ENCODE measurements at regions not wholly inside any gene's neighbourhood (a gene's known extent, or its start where the extent isn't known, plus 50 kb on each side); places are given as distances from the start of the nearest gene placed in this dataset.

GRCh38 chr3:107035176-107035575 is 342.1 kb upstream of the CCDC54 start:
- ATAC-seq (ENCODE audit: low FRiP score in 2 of 2), result no peak
- TF ChIP-seq POLR2A (IDR thresholded peaks at IDR 0.05) (no peak), EP300 (IDR thresholded peaks at IDR 0.05) (no peak), POLR2AphosphoS5 (IDR thresholded peaks at IDR 0.05) (no peak), CTCF (IDR thresholded peaks at IDR 0.05) (no peak)
- DNase-seq, result no peak
- no peak overlapping the region for H3K4me3 ChIP-seq
- no peak overlapping the region for H3K27ac ChIP-seq
- 79 to 92% methylated on average over 2 of the region's 2 CpGs for WGBS, 2 donors
- H3K4me1 ChIP-seq, result no peaks in the 10 kb centered on the region
- no peaks in the 10 kb centered on the region for H3K27me3 ChIP-seq
- H3K9me3 ChIP-seq, result peaks cover 0 to 4% (median 2%) of the 10 kb centered on the region in 4 donors
- H3K36me3 ChIP-seq, result no peaks in the 10 kb centered on the region

GRCh38 chr3:107044677-107045076 is 332.6 kb upstream of the CCDC54 start:
- WGBS, 2 donors, result 34 to 44% methylated on average over 1 of the region's 1 CpG
- Histone ChIP-seq H3K36me3 (no peaks in the 10 kb centered on the region), H3K9me3 (no peaks in the 10 kb centered on the region), H3K27me3 (no peaks in the 10 kb centered on the region), H3K4me3 (no peak overlapping the region), H3K4me1 (no peaks in the 10 kb centered on the region), H3K27ac (no peak overlapping the region)
- no peak for TF ChIP-seq EP300 (IDR thresholded peaks at IDR 0.05)
- no peak for TF ChIP-seq CTCF (IDR thresholded peaks at IDR 0.05)
- no peak for TF ChIP-seq POLR2A (IDR thresholded peaks at IDR 0.05)
- TF ChIP-seq POLR2AphosphoS5 (IDR thresholded peaks at IDR 0.05), result no peak
- DNase-seq, result no peak
- no peak for ATAC-seq (ENCODE audit: low FRiP score in 2 of 2)

- no peaks in the 10 kb centered on the region for H3K4me1 ChIP-seq
- no peak for ATAC-seq (ENCODE audit: low FRiP score in 2 of 2)
- WGBS, 2 donors, result 40 to 45% methylated on average over 3 of the region's 3 CpGs
- H3K36me3 ChIP-seq, result no peaks in the 10 kb centered on the region
- no peak for TF ChIP-seq POLR2A (IDR thresholded peaks at IDR 0.05)
- TF ChIP-seq EP300 (IDR thresholded peaks at IDR 0.05), result no peak
- TF ChIP-seq POLR2AphosphoS5 (IDR thresholded peaks at IDR 0.05), result no peak
- no peak for TF ChIP-seq CTCF (IDR thresholded peaks at IDR 0.05)
- H3K27me3 ChIP-seq, result no peaks in the 10 kb centered on the region
- H3K4me3 ChIP-seq, result no peak overlapping the region
- no peak for DNase-seq
- H3K27ac ChIP-seq, result no peak overlapping the region
- no peaks in the 10 kb centered on the region for H3K9me3 ChIP-seq
These were observed 331.4 kb upstream of the CCDC54 start for GRCh38 chr3:107045791-107046190.

- no peak overlapping the region for H3K27ac ChIP-seq
- no peak for DNase-seq
- no peaks in the 10 kb centered on the region for H3K9me3 ChIP-seq
- H3K36me3 ChIP-seq, result no peaks in the 10 kb centered on the region
- ATAC-seq (ENCODE audit: low FRiP score in 2 of 2), result no peak
- no peaks in the 10 kb centered on the region for H3K4me1 ChIP-seq
- no peaks in the 10 kb centered on the region for H3K27me3 ChIP-seq
- TF ChIP-seq EP300 (IDR thresholded peaks at IDR 0.05) (no peak), POLR2AphosphoS5 (IDR thresholded peaks at IDR 0.05) (no peak), POLR2A (IDR thresholded peaks at IDR 0.05) (no peak), CTCF (IDR thresholded peaks at IDR 0.05) (no peak)
- H3K4me3 ChIP-seq, result no peak overlapping the region
- 85 to 86% methylated on average over 4 of the region's 4 CpGs for WGBS, 2 donors
These were observed 321.9 kb upstream of the CCDC54 start for GRCh38 chr3:107055181-107055942.

GRCh38 chr3:107061466-107061865 is 315.8 kb upstream of the CCDC54 start:
- Histone ChIP-seq H3K9me3 (no peaks in the 10 kb centered on the region), H3K27me3 (no peaks in the 10 kb centered on the region), H3K36me3 (no peaks in the 10 kb centered on the region), H3K4me3 (no peak overlapping the region), H3K27ac (no peak overlapping the region), H3K4me1 (no peaks in the 10 kb centered on the region)
- 89 to 92% methylated on average over 1 of the region's 1 CpG for WGBS, 2 donors
- no peak for DNase-seq
- TF ChIP-seq POLR2AphosphoS5 (IDR thresholded peaks at IDR 0.05) (no peak), CTCF (IDR thresholded peaks at IDR 0.05) (no peak), POLR2A (IDR thresholded peaks at IDR 0.05) (no peak), EP300 (IDR thresholded peaks at IDR 0.05) (no peak)
- ATAC-seq (ENCODE audit: low FRiP score in 2 of 2), result no peak

All from upper lobe of left lung (tissue), 6 donors.